H9 (cell line): ENCODE measurements at regions not wholly inside any gene's neighbourhood (a gene's known extent, or its start where the extent isn't known, plus 50 kb on each side); places are given as distances from the start of the nearest gene placed in this dataset.

Experiments
- DNase-seq: peaks from one replicate; pipeline ENCODE4 v3.0.0-alpha.2; 2017
- H2AFZ ChIP-seq: one replicate; pipeline ENCODE4 v1.6.1; 2013; ENCODE audit warnings: mild to moderate bottlenecking, low read length, control low read depth, moderate library complexity
- H2AK5ac ChIP-seq: 2 replicates; pipeline ENCODE4 v1.6.1; 2013; ENCODE audit warnings: low read length, control low read depth, mixed read lengths; ENCODE audit not compliant: insufficient read length
- H2BK120ac ChIP-seq: one replicate; pipeline ENCODE4 v1.6.1; 2013; ENCODE audit warnings: low read depth, mild to moderate bottlenecking, low read length, control low read depth, inconsistent platforms; ENCODE audit not compliant: poor library complexity, severe bottlenecking
- H2BK12ac ChIP-seq: 2 replicates; pipeline ENCODE4 v1.6.1; 2013; ENCODE audit warnings: low read length, control low read depth, mixed read lengths, low read depth; ENCODE audit not compliant: insufficient read length
- H2BK15ac ChIP-seq: 2 replicates; pipeline ENCODE4 v1.6.1; 2013; ENCODE audit warnings: low read depth, low read length, control low read depth
- H2BK20ac ChIP-seq: one replicate; pipeline ENCODE4 v1.6.1; 2013; ENCODE audit warnings: low read depth, mild to moderate bottlenecking, low read length, control low read depth, inconsistent platforms; ENCODE audit not compliant: poor library complexity, severe bottlenecking
- H2BK5ac ChIP-seq: 2 replicates; pipeline ENCODE4 v1.6.1; 2013; ENCODE audit warnings: low read length, control low read depth, mixed read lengths; ENCODE audit not compliant: insufficient read length
- H3K14ac ChIP-seq: 2 replicates; pipeline ENCODE4 v1.6.1; 2013; ENCODE audit warnings: low read length, control low read depth; ENCODE audit not compliant: insufficient read depth
- H3K18ac ChIP-seq: 2 replicates; pipeline ENCODE4 v1.6.1; 2013; ENCODE audit warnings: low read depth, mild to moderate bottlenecking, mixed read lengths, low read length, control low read depth; ENCODE audit not compliant: insufficient read length
- H3K23ac ChIP-seq: 2 replicates; pipeline ENCODE4 v1.6.1; 2013; ENCODE audit warnings: low read length, control low read depth, mixed read lengths, low read depth; ENCODE audit not compliant: insufficient read length
- H3K23me2 ChIP-seq: 2 replicates; pipeline ENCODE4 v1.6.1; 2013; ENCODE audit warnings: low read depth, mild to moderate bottlenecking, mixed read lengths, low read length, control low read depth; ENCODE audit not compliant: insufficient read length, poor library complexity, severe bottlenecking
- H3K27ac ChIP-seq: 2 replicates; pipeline ENCODE4 v1.5.1; 2013; ENCODE audit warnings: low read length, control low read depth, mixed read lengths, low read depth; ENCODE audit not compliant: insufficient read length
- H3K27me3 ChIP-seq: 2 replicates; pipeline ENCODE4 v1.6.1; 2013; ENCODE audit warnings: low read length, control low read depth, inconsistent platforms; ENCODE audit not compliant: insufficient read depth
- H3K4ac ChIP-seq: 2 replicates; pipeline ENCODE4 v1.6.1; 2013; ENCODE audit warnings: low read depth, mild to moderate bottlenecking, control low read depth, inconsistent platforms, low read length, moderate library complexity
- H3K4me1 ChIP-seq: 2 replicates; pipeline ENCODE4 v1.6.1; 2013; ENCODE audit warnings: low read length, control low read depth, inconsistent platforms; ENCODE audit not compliant: insufficient read depth
- H3K4me2 ChIP-seq: 2 replicates; pipeline ENCODE4 v1.6.1; 2013; ENCODE audit warnings: low read length, control low read depth, mixed read lengths; ENCODE audit not compliant: insufficient read length, insufficient read depth
- H3K56ac ChIP-seq: 2 replicates; pipeline ENCODE4 v1.6.1; 2013; ENCODE audit warnings: low read depth, mild to moderate bottlenecking, mixed read lengths, low read length, control low read depth; ENCODE audit not compliant: insufficient read length
- H3K79me1 ChIP-seq: 2 replicates; pipeline ENCODE4 v1.6.1; 2013; ENCODE audit warnings: low read depth, mild to moderate bottlenecking, moderate library complexity, low read length, control low read depth, inconsistent platforms; ENCODE audit not compliant: insufficient read depth, poor library complexity, severe bottlenecking
- H3K79me2 ChIP-seq: 2 replicates; pipeline ENCODE4 v1.6.1; 2013; ENCODE audit warnings: low read length, control low read depth, inconsistent platforms; ENCODE audit not compliant: insufficient read depth
- H3K9ac ChIP-seq: 2 replicates; pipeline ENCODE4 v1.6.1; 2013; ENCODE audit warnings: low read length, control low read depth, mixed read lengths; ENCODE audit not compliant: insufficient read length; ENCODE audit errors: extremely low read depth
- H3K9me3 ChIP-seq: one replicate; pipeline ENCODE4 v1.6.1; 2013; ENCODE audit warnings: low read depth, low read length, inconsistent platforms; ENCODE audit not compliant: control insufficient read depth
- H3T11ph ChIP-seq: one replicate; pipeline ENCODE4 v1.6.1; 2013; ENCODE audit warnings: mild to moderate bottlenecking, low read length, control low read depth, inconsistent platforms
- H4K20me1 ChIP-seq: one replicate; pipeline ENCODE4 v1.6.1; 2013; ENCODE audit not compliant: control insufficient read depth, insufficient read length, insufficient read depth
- H4K5ac ChIP-seq: 2 replicates; pipeline ENCODE4 v1.6.1; 2013; ENCODE audit warnings: low read depth, mild to moderate bottlenecking, mixed read lengths, low read length, control low read depth; ENCODE audit not compliant: insufficient read length
- H4K8ac ChIP-seq: replicated peaks from 2 replicates; pipeline ENCODE4 v1.6.1; 2013; ENCODE audit warnings: low read length, control low read depth, mixed read lengths, low read depth; ENCODE audit not compliant: insufficient read length
- H4K91ac ChIP-seq: 2 replicates; pipeline ENCODE4 v1.6.1; 2013; ENCODE audit warnings: low read depth, mild to moderate bottlenecking, moderate library complexity, mixed read lengths, low read length, control low read depth; ENCODE audit not compliant: insufficient read length
- H3K27ac Mint-ChIP-seq, 3 experiments: 2 replicates in 2 of 3; 3 replicates in 1 of 3; pipeline ENCODE4 v1.8.0; 2020 to 2021; ENCODE audit warnings: mixed read lengths in 3 of 3, mild to moderate bottlenecking in 1 of 3, moderate library complexity in 1 of 3
- H3K27me3 Mint-ChIP-seq: 2 replicates; pipeline ENCODE4 v1.8.0; 2021; ENCODE audit warnings: low read depth, mild to moderate bottlenecking, moderate library complexity, mixed read lengths
- H3K36me3 Mint-ChIP-seq, 3 experiments: 2 replicates in 2 of 3; 3 replicates in 1 of 3; pipeline ENCODE4 v1.8.0; 2020 to 2021; ENCODE audit warnings: low read depth in 3 of 3, mixed read lengths in 3 of 3; ENCODE audit not compliant: insufficient read depth in 1 of 3
- H3K4me1 Mint-ChIP-seq, 2 experiments: 2 replicates each; pipeline ENCODE4 v1.8.0; 2020; ENCODE audit warnings: mixed read lengths in 2 of 2
- H3K4me3 Mint-ChIP-seq, 2 experiments: 2 replicates in 1 of 2; 3 replicates in 1 of 2; pipeline ENCODE4 v1.8.0; 2020 to 2021; ENCODE audit warnings: mild to moderate bottlenecking in 2 of 2, mixed read lengths in 2 of 2, moderate library complexity in 1 of 2
- H3K9me3 Mint-ChIP-seq, 2 experiments: 2 replicates in 1 of 2; 3 replicates in 1 of 2; pipeline ENCODE4 v1.8.0; 2020; ENCODE audit warnings: mild to moderate bottlenecking in 2 of 2, mixed read lengths in 2 of 2, moderate library complexity in 1 of 2
- WGBS: extraction: QIAGEN DNeasy Blood & Tissue Kit; methylation state at CpG from one replicate; pipeline ENCODE4 v1.1.7; 2013; ENCODE audit warnings: missing lambda C conversion rate, low lambda C conversion rate, mixed read lengths; ENCODE audit not compliant: insufficient read length; ENCODE audit errors: extremely low coverage; 5-methylcytosine and 5-hydroxymethylcytosine counted together
- TF ChIP-seq, protein P1 (sequence below): fragments of 200-600 bp; sonication (generic); conservative IDR thresholded peaks from 3 replicates; pipeline ENCODE4 v1.8.0; 2021; ENCODE audit warnings: antibody characterized with exemption, mild to moderate bottlenecking

DNA sequence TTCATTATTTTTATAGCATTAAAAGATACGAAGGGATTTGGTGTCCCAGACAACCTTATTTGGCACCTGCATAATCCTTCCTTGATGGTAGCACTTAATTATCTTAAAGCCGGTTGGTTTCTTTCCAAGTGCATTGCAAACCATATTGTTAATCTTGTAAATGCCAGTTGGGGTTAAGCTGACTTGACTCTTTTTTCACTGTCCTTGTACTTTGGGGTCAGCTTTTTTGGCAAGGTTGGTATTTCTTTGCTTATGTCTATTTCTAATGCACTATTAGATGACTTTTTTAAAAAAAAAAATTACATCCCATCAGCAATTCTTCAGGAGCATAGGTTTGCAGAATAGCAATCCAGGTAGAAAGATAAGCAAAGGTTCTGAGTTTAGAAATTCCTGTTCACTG is 466.8 kb upstream of the TLE4 start:
- Histone ChIP-seq H2BK20ac (no peak overlapping the region), H3K23ac (no peak overlapping the region), H3K79me1 (no peaks in the 10 kb centered on the region), H3K27ac (no peak overlapping the region), H3K27me3 (no peaks in the 10 kb centered on the region), H4K8ac (no peak overlapping the region), H3K4me2 (no peak overlapping the region), H3K9ac (no peak overlapping the region), H3K79me2 (no peaks in the 10 kb centered on the region), H3T11ph (no peak overlapping the region), H3K4me1 (no peaks in the 10 kb centered on the region), H2AK5ac (no peak overlapping the region), H2BK5ac (no peak overlapping the region), H2BK12ac (no peak overlapping the region), H3K9me3 (peaks cover 6% of the 10 kb centered on the region), H2AFZ (no peak overlapping the region), H2BK120ac (no peak overlapping the region), H3K18ac (no peak overlapping the region), H4K91ac (no peak overlapping the region), H3K23me2 (no peaks in the 10 kb centered on the region), H4K20me1 (no peaks in the 10 kb centered on the region), H3K56ac (no peak overlapping the region), H3K14ac (no peak overlapping the region), H2BK15ac (no peak overlapping the region), H4K5ac (no peak overlapping the region), H3K4ac (no peak overlapping the region)
- Mint-ChIP-seq H3K27me3 (no peaks in the 10 kb centered on the region; the same call in 1 of the 2 replicates), H3K36me3 (peaks cover 10 to 30% (median 17%) of the 10 kb centered on the region in 3 experiments), H3K4me3 (no peak overlapping the region), H3K4me1 (no peaks in the 10 kb centered on the region), H3K27ac (no peak overlapping the region), H3K9me3 (peaks cover 29 to 41% of the 10 kb centered on the region in 2 experiments)
- no CpG with 5 or more reads among the region's 2 CpGs for WGBS
- DNase-seq, result no peak
- TF ChIP-seq, protein P1, sequence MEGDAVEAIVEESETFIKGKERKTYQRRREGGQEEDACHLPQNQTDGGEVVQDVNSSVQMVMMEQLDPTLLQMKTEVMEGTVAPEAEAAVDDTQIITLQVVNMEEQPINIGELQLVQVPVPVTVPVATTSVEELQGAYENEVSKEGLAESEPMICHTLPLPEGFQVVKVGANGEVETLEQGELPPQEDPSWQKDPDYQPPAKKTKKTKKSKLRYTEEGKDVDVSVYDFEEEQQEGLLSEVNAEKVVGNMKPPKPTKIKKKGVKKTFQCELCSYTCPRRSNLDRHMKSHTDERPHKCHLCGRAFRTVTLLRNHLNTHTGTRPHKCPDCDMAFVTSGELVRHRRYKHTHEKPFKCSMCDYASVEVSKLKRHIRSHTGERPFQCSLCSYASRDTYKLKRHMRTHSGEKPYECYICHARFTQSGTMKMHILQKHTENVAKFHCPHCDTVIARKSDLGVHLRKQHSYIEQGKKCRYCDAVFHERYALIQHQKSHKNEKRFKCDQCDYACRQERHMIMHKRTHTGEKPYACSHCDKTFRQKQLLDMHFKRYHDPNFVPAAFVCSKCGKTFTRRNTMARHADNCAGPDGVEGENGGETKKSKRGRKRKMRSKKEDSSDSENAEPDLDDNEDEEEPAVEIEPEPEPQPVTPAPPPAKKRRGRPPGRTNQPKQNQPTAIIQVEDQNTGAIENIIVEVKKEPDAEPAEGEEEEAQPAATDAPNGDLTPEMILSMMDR, result no peak
